OCI-M2 (cell line): ENCODE measurements at regions not wholly inside any gene's neighbourhood (a gene's known extent, or its start where the extent isn't known, plus 50 kb on each side); places are given as distances from the start of the nearest gene placed in this dataset.

Experiments
- DNase-seq: peaks from one replicate; lab custom pipeline; 2025; ENCODE audit not compliant: unreplicated experiment; lab: John Stamatoyannopoulos, UW

GRCh38 chr1:61627365-61627764, 97.6 kb downstream of the TM2D1 start:
- no peak for DNase-seq

- no peak for DNase-seq
Observed at GRCh38 chr1:61626816-61627215, 98.1 kb downstream of the TM2D1 start.

- DNase-seq = no peak
Observed at GRCh38 chr1:61623852-61624251, 101.1 kb downstream of the TM2D1 start.

GRCh38 chr1:61620536-61620935, 104.4 kb downstream of the TM2D1 start:
- no peak for DNase-seq

- no peak for DNase-seq
Observed at GRCh38 chr1:61618755-61619154, 106.2 kb downstream of the TM2D1 start.

- no peak for DNase-seq
Observed at GRCh38 chr1:61618193-61618592, 106.7 kb downstream of the TM2D1 start.

- DNase-seq = no peak
Observed at GRCh38 chr1:61616830-61617229, 108.1 kb downstream of the TM2D1 start.

GRCh38 chr1:61612602-61613001, 112.3 kb downstream of the TM2D1 start:
- no peak for DNase-seq

GRCh38 chr1:61609040-61609439, 115.9 kb downstream of the TM2D1 start:
- DNase-seq = no peak

- no peak for DNase-seq
Observed at GRCh38 chr1:61607448-61607847, 117.5 kb downstream of the TM2D1 start.

GRCh38 chr1:61606448-61607312, 118.3 kb downstream of the TM2D1 start:
- DNase-seq = no peak

GRCh38 chr1:61605607-61606321, 119.2 kb downstream of the TM2D1 start:
- no peak for DNase-seq

- no peak for DNase-seq
Observed at GRCh38 chr1:61604684-61605083, 120.3 kb downstream of the TM2D1 start.

- no peak for DNase-seq
Observed at GRCh38 chr1:61604261-61604660, 120.7 kb downstream of the TM2D1 start.

- DNase-seq = no peak
Observed at GRCh38 chr1:61602663-61603062, 122.3 kb downstream of the TM2D1 start.

- DNase-seq = no peak
Observed at GRCh38 chr1:61597601-61598000, 127.3 kb downstream of the TM2D1 start.

- DNase-seq = no peak
Observed at GRCh38 chr1:61593331-61593730, 131.6 kb downstream of the TM2D1 start.

- no peak for DNase-seq
Observed at GRCh38 chr1:61591351-61591750, 133.6 kb downstream of the TM2D1 start.

GRCh38 chr1:61588736-61589672, 135.9 kb downstream of the TM2D1 start:
- DNase-seq = peak; percentile 16

GRCh38 chr1:61585714-61586113, 139.2 kb downstream of the TM2D1 start:
- DNase-seq = no peak

GRCh38 chr1:61583703-61584102, 141.2 kb downstream of the TM2D1 start:
- DNase-seq = no peak
